Type B pancreatic cell (in vitro differentiated cells): ENCODE measurements at regions not wholly inside any gene's neighbourhood (a gene's known extent, or its start where the extent isn't known, plus 50 kb on each side); places are given as distances from the start of the nearest gene placed in this dataset.

Experiments used
- DNase-seq: peaks from one replicate; pipeline ENCODE4 v3.0.0; 2021; ENCODE audit warnings: mixed read lengths; ENCODE audit not compliant: unreplicated experiment; ENCODE audit errors: extremely low spot score
- H3K27ac Mint-ChIP-seq: 2 replicates; pipeline ENCODE4 v1.8.0; 2021; ENCODE audit warnings: mild to moderate bottlenecking, mixed read lengths
- H3K27me3 Mint-ChIP-seq: 2 replicates; pipeline ENCODE4 v1.8.0; 2021; ENCODE audit warnings: mixed read lengths
- H3K36me3 Mint-ChIP-seq: 2 replicates; pipeline ENCODE4 v1.8.0; 2021; ENCODE audit warnings: mixed read lengths
- H3K4me1 Mint-ChIP-seq: one replicate; pipeline ENCODE4 v1.8.0; 2021; ENCODE audit warnings: mixed read lengths; ENCODE audit not compliant: unreplicated experiment
- H3K4me3 Mint-ChIP-seq: 2 replicates; pipeline ENCODE4 v1.8.0; 2021; ENCODE audit warnings: mild to moderate bottlenecking, mixed read lengths
- H3K9me3 Mint-ChIP-seq: 2 replicates; pipeline ENCODE4 v1.8.0; 2021; ENCODE audit warnings: mixed read lengths
- CTCF ChIP-seq: fragments of 200-600 bp; sonication (generic); conservative IDR thresholded peaks from 2 replicates; pipeline ENCODE4 v1.5.0; 2021; ENCODE audit warnings: antibody characterized with exemption, mild to moderate bottlenecking

DNA sequence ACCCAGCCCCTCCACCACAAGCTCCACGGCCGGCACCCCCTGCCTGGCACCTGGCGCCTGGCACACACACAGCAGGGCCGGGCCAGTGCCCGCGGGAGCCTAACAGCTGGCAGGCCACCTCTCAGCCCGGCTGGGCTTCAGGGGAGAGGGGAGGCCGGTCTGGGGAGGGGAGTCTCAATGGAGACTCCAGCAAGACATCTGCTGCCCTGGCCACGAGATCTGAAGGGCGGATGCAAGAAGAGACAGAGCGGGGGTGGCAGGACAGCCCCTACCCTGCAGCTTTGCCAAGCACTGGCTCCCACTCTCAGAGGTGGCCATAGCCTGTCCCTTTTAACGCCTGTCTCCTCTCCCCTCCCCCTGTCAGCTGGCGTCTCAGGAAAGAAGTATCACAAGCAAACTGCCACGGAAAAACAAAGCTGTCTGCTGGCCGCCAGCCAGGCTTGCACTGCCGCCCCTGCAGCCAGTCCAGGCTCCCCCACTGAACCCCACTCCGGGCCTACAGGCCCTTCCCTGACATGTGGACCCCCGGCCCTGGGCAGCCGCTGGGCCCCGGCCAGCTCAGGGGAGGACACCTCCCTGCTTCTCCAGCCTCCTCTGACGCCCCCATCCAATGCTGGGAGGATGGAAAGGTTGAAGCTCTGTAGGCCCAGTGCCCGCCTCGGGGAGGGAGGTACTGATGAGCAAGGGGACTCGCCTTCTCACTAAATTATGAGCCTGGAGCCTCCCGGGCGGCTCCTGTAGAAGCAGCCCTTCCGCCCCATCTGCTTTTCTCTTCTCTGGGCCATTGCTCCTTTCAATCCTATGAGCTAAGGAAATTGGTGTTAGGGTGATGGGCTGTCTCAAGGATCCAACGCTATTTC lies 178.4 kb downstream of the ARHGAP12 start:
- Mint-ChIP-seq H3K36me3 (no peaks in the 10 kb centered on the region), H3K27me3 (no peaks in the 10 kb centered on the region), H3K9me3 (no peaks in the 10 kb centered on the region), H3K4me1 (peaks cover 5% of the 10 kb centered on the region), H3K4me3 (no peak overlapping the region), H3K27ac (no peak overlapping the region)
- no peak for TF ChIP-seq CTCF
- no peak for DNase-seq

GRCh38 chr10:31749301-31749700 lies 179.3 kb downstream of the ARHGAP12 start:
- Mint-ChIP-seq H3K4me1 (peaks cover 5% of the 10 kb centered on the region), H3K27me3 (no peaks in the 10 kb centered on the region), H3K36me3 (no peaks in the 10 kb centered on the region), H3K27ac (no peak overlapping the region), H3K9me3 (no peaks in the 10 kb centered on the region), H3K4me3 (no peak overlapping the region)
- no peak for DNase-seq
- TF ChIP-seq CTCF: no peak

DNA sequence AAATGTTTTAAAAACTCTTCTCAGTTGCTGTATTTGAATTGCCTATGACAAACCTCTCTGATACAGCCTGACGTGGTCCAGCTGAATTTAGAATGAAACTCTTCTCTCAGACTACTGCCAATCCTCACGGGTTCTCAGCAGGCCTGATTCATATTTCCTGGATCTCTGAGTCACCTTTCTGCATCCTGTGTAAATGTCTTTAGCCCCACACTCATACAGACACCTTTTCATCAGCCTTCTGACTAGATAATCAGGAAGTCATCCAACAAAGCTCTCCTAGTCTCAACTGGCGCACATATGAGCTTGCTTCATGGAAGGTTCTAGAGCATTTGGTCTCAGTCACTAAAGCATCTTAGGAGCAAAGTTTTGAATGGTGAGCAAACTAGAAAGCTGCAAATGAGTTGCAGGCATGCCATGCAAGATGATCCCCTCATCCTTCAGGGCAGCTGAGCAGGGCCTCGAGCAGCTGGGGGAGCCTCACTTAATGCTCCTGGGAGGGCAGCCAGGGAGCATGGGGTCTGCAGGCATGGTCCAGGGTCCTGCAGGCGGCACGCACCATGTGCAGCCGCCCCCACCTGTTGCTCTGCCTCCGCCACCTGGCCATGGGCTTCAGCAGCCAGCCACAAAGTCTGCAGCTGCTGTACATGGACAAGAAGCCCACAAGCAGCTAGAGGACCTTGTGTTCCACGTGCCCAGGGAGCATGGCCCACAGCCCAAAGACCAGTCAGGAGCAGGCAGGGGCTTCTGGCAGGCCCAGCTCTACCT lies 182.8 kb downstream of the ARHGAP12 start:
- Mint-ChIP-seq H3K4me3 (no peak overlapping the region), H3K9me3 (no peaks in the 10 kb centered on the region), H3K36me3 (no peaks in the 10 kb centered on the region), H3K4me1 (peaks cover 5% of the 10 kb centered on the region), H3K27me3 (no peaks in the 10 kb centered on the region), H3K27ac (no peak overlapping the region)
- no peak for TF ChIP-seq CTCF
- DNase-seq: no peak

DNA sequence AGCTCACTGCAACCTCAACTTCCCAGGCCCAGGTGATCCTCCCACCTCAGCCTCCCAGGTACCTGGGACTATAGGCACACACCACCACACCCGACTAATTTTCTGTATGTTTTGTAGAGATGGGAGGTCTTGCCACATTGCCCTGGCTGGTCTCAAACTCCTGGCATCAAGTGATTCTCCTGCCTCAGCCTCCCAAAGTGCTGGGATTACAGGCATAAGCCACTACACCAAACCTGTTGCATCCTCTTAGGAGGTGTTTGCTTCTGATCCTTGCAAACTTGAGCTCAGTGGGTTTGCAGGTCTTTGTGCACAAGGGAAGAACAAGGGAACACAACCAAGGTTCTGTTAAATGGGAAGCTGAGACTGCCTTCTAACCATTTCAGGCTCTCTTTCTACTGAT lies 184.6 kb downstream of the ARHGAP12 start:
- no peak for TF ChIP-seq CTCF
- no peaks in the 10 kb centered on the region for H3K9me3 Mint-ChIP-seq
- no peak overlapping the region for H3K27ac Mint-ChIP-seq
- H3K36me3 Mint-ChIP-seq: no peaks in the 10 kb centered on the region
- peaks cover 5% of the 10 kb centered on the region for H3K4me1 Mint-ChIP-seq
- no peak overlapping the region for H3K4me3 Mint-ChIP-seq
- DNase-seq: no peak
- no peaks in the 10 kb centered on the region for H3K27me3 Mint-ChIP-seq

- Mint-ChIP-seq H3K4me1 (peaks cover 5% of the 10 kb centered on the region), H3K9me3 (no peaks in the 10 kb centered on the region), H3K27ac (no peak overlapping the region), H3K36me3 (no peaks in the 10 kb centered on the region), H3K4me3 (no peak overlapping the region), H3K27me3 (no peaks in the 10 kb centered on the region)
- no peak for TF ChIP-seq CTCF
- no peak for DNase-seq
Observed at GRCh38 chr10:31742255-31742654, 186.4 kb downstream of the ARHGAP12 start.
